Uterus (tissue), 3 donors: ENCODE measurements at regions not wholly inside any gene's neighbourhood (a gene's known extent, or its start where the extent isn't known, plus 50 kb on each side); places are given as distances from the start of the nearest gene placed in this dataset.

Experiments
- DNase-seq, 2 donors: peaks; one replicate each; pipeline ENCODE4 v3.0.0-alpha.2; 2019 to 2020
- H3K27ac ChIP-seq, 2 donors: fragments of 200-600 bp; sonication (generic); 1 replicate in 1 of 2; 2 replicates in 1 of 2; pipeline ENCODE4 v1.5.1; 2016 to 2018
- H3K27me3 ChIP-seq, 2 donors: fragments of 200-600 bp; sonication (generic); one replicate each; pipeline ENCODE4 v1.5.1; 2018 to 2019; ENCODE audit warnings: control low read depth in 1 of 2
- H3K36me3 ChIP-seq, 2 donors: fragments of 200-600 bp; sonication (generic); one replicate each; pipeline ENCODE4 v1.5.1; 2019; ENCODE audit warnings: control low read depth in 1 of 2
- H3K4me1 ChIP-seq, 2 donors: fragments of 200-600 bp; sonication (generic); one replicate each; pipeline ENCODE4 v1.5.1; 2018 to 2019; ENCODE audit warnings: control low read depth in 1 of 2
- H3K4me3 ChIP-seq, 2 donors: fragments of 200-600 bp; sonication (generic); 1 replicate in 1 of 2; 2 replicates in 1 of 2; pipeline ENCODE4 v1.5.1; 2018 to 2019; ENCODE audit warnings: mild to moderate bottlenecking in 1 of 2
- H3K9me3 ChIP-seq, 2 donors: fragments of 200-600 bp; sonication (generic); one replicate each; pipeline ENCODE4 v1.5.1; 2019; ENCODE audit warnings: control low read depth in 1 of 2
- CTCF ChIP-seq, 4 experiments: fragments of 200-600 bp in 2 of 4; fragments of 450-650 bp in 2 of 4; sonication (generic) in 2 of 4; IDR thresholded peaks; one replicate each; pipeline ENCODE4 v1.5.1; 2016 to 2019; ENCODE audit warnings: antibody characterized with exemption in 4 of 4, mild to moderate bottlenecking in 2 of 4, moderate library complexity in 1 of 4
- POLR2A ChIP-seq, 2 donors: fragments of 450-650 bp; IDR thresholded peaks; one replicate each; pipeline ENCODE4 v1.6.1; 2016; ENCODE audit warnings: antibody characterized with exemption in 2 of 2, mild to moderate bottlenecking in 1 of 2, moderate library complexity in 1 of 2
- intact Hi-C: fragments of 100-400 bp; cut with DNase I; formaldehyde crosslinking; loops from one replicate; pipeline ENCODE4 v1.15.1; 2023; ENCODE audit warnings: low total_unique reads
- donor health status: DM: yes; HTN: yes; CAD: no.

- Histone ChIP-seq H3K4me3 (no peak overlapping the region), H3K36me3 (no peaks in the 10 kb centered on the region), H3K27me3 (no peaks in the 10 kb centered on the region), H3K9me3 (no peaks in the 10 kb centered on the region), H3K4me1 (no peaks in the 10 kb centered on the region), H3K27ac (no peak overlapping the region)
- DNase-seq, result no peak
- intact Hi-C loops, result no loop called here
- no peak for TF ChIP-seq POLR2A (IDR thresholded peaks at IDR 0.05)
Measured at GRCh38 chr4:181331214-181331613, 912.0 kb upstream of the TENM3 start.

GRCh38 chr4:181345931-181346330, 897.3 kb upstream of the TENM3 start:
- DNase-seq, result no peak
- TF ChIP-seq CTCF (IDR thresholded peaks at IDR 0.05), result no peak
- no peak for TF ChIP-seq POLR2A (IDR thresholded peaks at IDR 0.05)

GRCh38 chr4:181350615-181351415, 892.4 kb upstream of the TENM3 start:
- no peak overlapping the region for H3K27ac ChIP-seq
- H3K4me3 ChIP-seq, result no peak overlapping the region
- no peak for DNase-seq
- intact Hi-C loops, result no loop called here
- TF ChIP-seq POLR2A (IDR thresholded peaks at IDR 0.05) (no peak), CTCF (IDR thresholded peaks at IDR 0.05) (no peak)
- H3K36me3 ChIP-seq, result no peaks in the 10 kb centered on the region
- no peaks in the 10 kb centered on the region for H3K27me3 ChIP-seq
- H3K9me3 ChIP-seq, result no peaks in the 10 kb centered on the region
- H3K4me1 ChIP-seq, result no peaks in the 10 kb centered on the region

More at GRCh38 chr4:181345931-181346330, 897.3 kb upstream of the TENM3 start:
- Histone ChIP-seq H3K4me3 (no peak overlapping the region), H3K27ac (no peak overlapping the region), H3K27me3 (no peaks in the 10 kb centered on the region), H3K9me3 (no peaks in the 10 kb centered on the region), H3K4me1 (no peaks in the 10 kb centered on the region), H3K36me3 (no peaks in the 10 kb centered on the region)
- intact Hi-C loops, result no loop called here

GRCh38 chr4:181364504-181364903, 878.7 kb upstream of the TENM3 start:
- no peak for DNase-seq
- TF ChIP-seq CTCF (IDR thresholded peaks at IDR 0.05) (no peak), POLR2A (IDR thresholded peaks at IDR 0.05) (no peak)
- no peaks in the 10 kb centered on the region for H3K27me3 ChIP-seq
- H3K9me3 ChIP-seq, result no peaks in the 10 kb centered on the region
- intact Hi-C loops, result no loop called here
- no peaks in the 10 kb centered on the region for H3K4me1 ChIP-seq
- no peaks in the 10 kb centered on the region for H3K36me3 ChIP-seq
- H3K27ac ChIP-seq, result no peak overlapping the region
- H3K4me3 ChIP-seq, result no peak overlapping the region

- H3K27me3 ChIP-seq, result no peaks in the 10 kb centered on the region
- H3K4me3 ChIP-seq, result no peak overlapping the region
- H3K36me3 ChIP-seq, result no peaks in the 10 kb centered on the region
- H3K9me3 ChIP-seq, result no peaks in the 10 kb centered on the region
- H3K27ac ChIP-seq, result no peak overlapping the region
- intact Hi-C loops, result no loop called here
- TF ChIP-seq CTCF (IDR thresholded peaks at IDR 0.05) (no peak), POLR2A (IDR thresholded peaks at IDR 0.05) (no peak)
- H3K4me1 ChIP-seq, result no peaks in the 10 kb centered on the region
- DNase-seq, result no peak
Measured at GRCh38 chr4:181365671-181366070, 877.5 kb upstream of the TENM3 start.
